ENCODE measurements at regions not wholly inside any gene's neighbourhood (a gene's known extent, or its start where the extent isn't known, plus 50 kb on each side); places are given as distances from the start of the nearest gene placed in this dataset.

DNA sequence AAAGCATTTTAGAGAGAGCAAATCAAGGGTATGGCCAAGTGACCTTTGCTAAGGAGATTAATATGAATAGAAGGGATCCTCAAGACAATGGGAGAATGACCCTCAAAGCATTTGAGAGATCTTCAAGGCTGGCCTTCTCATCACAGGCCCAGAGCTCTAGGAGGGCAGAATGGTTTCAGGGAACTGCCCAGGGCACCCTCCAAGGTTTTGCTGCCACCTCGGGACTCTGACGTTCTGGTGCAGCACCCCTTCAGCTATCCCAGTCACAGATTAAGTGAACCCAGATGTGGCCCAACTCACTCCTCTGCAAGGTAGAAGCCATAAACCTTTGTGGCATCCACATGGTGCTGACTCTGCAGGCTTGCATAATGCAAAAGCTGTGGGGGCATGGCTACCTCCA, 209.3 kb downstream of the TLE3 start:
- TF ChIP-seq, protein P1, sequence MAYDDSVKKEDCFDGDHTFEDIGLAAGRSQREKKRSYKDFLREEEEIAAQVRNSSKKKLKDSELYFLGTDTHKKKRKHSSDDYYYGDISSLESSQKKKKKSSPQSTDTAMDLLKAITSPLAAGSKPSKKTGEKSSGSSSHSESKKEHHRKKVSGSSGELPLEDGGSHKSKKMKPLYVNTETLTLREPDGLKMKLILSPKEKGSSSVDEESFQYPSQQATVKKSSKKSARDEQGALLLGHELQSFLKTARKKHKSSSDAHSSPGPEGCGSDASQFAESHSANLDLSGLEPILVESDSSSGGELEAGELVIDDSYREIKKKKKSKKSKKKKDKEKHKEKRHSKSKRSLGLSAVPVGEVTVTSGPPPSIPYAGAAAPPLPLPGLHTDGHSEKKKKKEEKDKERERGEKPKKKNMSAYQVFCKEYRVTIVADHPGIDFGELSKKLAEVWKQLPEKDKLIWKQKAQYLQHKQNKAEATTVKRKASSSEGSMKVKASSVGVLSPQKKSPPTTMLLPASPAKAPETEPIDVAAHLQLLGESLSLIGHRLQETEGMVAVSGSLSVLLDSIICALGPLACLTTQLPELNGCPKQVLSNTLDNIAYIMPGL (CRISPR knock-in tag; IDR thresholded peaks at IDR 0.05; ENCODE audit: borderline replicate concordance), result no peak
- TF ChIP-seq, protein P2, sequence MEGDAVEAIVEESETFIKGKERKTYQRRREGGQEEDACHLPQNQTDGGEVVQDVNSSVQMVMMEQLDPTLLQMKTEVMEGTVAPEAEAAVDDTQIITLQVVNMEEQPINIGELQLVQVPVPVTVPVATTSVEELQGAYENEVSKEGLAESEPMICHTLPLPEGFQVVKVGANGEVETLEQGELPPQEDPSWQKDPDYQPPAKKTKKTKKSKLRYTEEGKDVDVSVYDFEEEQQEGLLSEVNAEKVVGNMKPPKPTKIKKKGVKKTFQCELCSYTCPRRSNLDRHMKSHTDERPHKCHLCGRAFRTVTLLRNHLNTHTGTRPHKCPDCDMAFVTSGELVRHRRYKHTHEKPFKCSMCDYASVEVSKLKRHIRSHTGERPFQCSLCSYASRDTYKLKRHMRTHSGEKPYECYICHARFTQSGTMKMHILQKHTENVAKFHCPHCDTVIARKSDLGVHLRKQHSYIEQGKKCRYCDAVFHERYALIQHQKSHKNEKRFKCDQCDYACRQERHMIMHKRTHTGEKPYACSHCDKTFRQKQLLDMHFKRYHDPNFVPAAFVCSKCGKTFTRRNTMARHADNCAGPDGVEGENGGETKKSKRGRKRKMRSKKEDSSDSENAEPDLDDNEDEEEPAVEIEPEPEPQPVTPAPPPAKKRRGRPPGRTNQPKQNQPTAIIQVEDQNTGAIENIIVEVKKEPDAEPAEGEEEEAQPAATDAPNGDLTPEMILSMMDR (IDR thresholded peaks at IDR 0.05), result no peak
